Esophagus muscularis mucosa (tissue), 3 donors: ENCODE measurements at regions not wholly inside any gene's neighbourhood (a gene's known extent, or its start where the extent isn't known, plus 50 kb on each side); places are given as distances from the start of the nearest gene placed in this dataset.

Source experiments
- EP300 ChIP-seq: sonication (generic); formaldehyde crosslinking; IDR thresholded peaks from one replicate; pipeline ENCODE4 v1.6.1; 2017; ENCODE audit warnings: antibody characterized with exemption
- TF ChIP-seq, protein P1 (sequence below), 3 experiments: fragments of 200-600 bp in 2 of 3; fragments of 450-650 bp in 1 of 3; sonication (generic) in 2 of 3; IDR thresholded peaks; one replicate each; pipeline ENCODE4 v1.5.1; 2017 to 2019; ENCODE audit warnings: antibody characterized with exemption in 3 of 3, mild to moderate bottlenecking in 2 of 3, moderate library complexity in 1 of 3

DNA sequence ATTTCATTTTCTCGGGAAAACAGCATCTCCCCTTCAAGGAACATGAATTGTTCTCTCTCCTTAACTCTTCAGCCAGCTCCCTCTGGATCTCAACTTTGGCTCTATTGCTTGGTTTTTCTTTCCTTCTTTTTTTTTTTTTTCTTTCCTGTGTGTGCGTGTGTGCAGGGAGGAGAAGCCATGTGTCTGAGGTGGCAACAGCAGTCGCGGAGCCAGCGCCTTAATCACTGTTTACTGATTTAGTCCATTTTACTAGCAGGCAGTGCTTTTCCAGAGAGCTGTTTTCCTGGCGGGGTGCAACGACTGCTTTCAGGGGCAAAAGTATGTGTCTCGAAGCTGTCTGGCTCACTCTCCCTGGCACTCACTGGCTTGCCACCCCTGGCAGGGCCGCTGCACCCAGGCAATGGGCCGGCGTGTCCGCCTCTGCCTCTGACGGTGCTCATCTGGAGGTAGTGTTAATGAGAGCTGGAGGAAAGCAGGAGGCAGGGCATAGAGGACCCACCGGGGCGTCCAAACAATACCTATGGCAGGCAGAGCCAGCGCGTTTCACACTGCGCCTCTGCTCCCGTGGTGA lies 835.4 kb upstream of the NR2F2 start:
- TF ChIP-seq, protein P1, sequence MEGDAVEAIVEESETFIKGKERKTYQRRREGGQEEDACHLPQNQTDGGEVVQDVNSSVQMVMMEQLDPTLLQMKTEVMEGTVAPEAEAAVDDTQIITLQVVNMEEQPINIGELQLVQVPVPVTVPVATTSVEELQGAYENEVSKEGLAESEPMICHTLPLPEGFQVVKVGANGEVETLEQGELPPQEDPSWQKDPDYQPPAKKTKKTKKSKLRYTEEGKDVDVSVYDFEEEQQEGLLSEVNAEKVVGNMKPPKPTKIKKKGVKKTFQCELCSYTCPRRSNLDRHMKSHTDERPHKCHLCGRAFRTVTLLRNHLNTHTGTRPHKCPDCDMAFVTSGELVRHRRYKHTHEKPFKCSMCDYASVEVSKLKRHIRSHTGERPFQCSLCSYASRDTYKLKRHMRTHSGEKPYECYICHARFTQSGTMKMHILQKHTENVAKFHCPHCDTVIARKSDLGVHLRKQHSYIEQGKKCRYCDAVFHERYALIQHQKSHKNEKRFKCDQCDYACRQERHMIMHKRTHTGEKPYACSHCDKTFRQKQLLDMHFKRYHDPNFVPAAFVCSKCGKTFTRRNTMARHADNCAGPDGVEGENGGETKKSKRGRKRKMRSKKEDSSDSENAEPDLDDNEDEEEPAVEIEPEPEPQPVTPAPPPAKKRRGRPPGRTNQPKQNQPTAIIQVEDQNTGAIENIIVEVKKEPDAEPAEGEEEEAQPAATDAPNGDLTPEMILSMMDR (IDR thresholded peaks at IDR 0.05), result no peak
- no peak for TF ChIP-seq EP300
